GM19395 (cell line): ENCODE measurements at regions not wholly inside any gene's neighbourhood (a gene's known extent, or its start where the extent isn't known, plus 50 kb on each side); places are given as distances from the start of the nearest gene placed in this dataset.

Experiments used
- ATAC-seq: cut with Tn5 transposase; IDR thresholded peaks from one replicate; pipeline ENCODE4 v1.9.1; 2021; ENCODE audit warnings: mild to moderate bottlenecking, moderate library complexity; ENCODE audit not compliant: unreplicated experiment

DNA sequence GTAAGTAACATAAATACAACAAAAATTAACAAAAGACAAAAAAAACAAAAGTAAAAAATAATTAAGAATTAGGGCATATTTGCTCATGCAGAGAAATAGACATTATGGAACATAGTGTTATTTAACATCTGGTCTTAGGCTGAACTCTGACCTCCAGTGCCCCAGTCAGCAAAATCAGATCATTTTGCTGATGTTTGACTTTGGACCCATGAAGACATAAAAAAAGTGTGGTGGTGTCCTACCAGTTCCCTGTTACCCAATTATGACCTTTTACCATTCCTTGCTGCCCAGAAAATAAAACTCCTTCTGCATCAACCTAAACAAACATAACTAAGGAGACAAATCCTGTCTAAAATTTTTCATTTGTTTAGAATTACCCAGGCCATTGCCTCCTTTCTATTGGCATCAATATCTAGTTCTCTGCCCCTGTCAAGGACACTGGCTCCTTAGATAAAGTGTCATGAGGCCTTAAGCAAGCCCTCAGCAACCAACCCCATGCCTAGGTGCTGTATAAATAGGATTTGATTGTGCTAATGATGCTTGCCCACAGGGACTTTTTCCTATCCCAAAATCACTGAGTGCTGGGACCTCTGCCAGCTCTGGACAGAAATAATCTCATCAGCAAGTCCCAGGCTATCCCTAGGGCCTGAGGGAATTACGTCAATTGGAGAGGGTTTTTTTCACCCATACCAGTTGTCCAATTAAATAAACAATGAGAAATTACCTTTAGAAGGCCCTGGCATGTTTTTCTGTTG, 334.5 kb upstream of the UMPS start:
- ATAC-seq = no peak

DNA sequence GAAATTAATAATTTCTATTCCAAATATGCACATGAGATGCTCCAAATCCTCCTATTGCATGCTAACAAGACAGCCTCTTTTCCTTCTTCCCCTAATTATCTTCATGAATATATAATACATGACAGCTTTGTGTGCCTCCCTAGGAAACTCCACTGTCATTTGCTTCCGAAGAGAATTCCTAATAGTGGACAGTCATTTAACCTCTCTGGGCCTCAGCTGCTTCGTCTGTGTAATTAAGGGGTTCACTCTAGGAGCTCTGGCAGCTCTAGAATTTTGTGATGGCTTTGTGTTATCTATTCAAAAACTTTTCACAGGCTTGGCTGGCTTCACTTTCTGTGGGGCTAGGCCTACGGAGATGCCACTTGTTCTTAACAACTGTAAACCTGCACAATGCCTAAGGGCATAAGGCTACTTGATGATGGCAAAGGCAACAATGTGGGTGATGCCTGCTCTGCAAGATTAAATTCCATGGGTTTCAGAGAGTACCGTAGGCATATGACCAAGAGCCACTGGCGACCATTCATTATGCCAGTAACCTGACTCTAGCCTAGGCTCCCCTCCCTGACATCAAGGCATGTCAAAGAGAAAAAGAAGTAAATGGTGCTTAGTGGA, 333.8 kb upstream of the UMPS start:
- ATAC-seq = no peak

DNA sequence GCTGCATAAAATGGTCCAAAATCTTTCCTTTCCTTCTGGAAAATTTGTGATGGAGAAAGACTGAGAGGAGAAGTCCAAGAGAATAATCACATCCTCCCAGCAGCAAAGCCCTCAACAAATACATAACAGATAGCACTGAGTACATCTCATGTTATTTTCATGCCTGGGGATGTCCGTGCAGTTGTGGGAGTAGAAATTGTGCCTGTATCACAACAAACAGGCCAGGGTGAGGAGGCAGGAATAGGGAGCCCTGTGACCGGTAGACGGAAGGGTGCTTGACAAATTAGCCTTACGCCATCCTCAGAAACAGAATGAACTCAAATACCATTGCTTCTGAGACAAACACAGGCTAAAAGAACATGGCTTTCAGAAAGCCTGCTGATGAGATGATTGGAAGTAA, 333.2 kb upstream of the UMPS start:
- no peak for ATAC-seq

DNA sequence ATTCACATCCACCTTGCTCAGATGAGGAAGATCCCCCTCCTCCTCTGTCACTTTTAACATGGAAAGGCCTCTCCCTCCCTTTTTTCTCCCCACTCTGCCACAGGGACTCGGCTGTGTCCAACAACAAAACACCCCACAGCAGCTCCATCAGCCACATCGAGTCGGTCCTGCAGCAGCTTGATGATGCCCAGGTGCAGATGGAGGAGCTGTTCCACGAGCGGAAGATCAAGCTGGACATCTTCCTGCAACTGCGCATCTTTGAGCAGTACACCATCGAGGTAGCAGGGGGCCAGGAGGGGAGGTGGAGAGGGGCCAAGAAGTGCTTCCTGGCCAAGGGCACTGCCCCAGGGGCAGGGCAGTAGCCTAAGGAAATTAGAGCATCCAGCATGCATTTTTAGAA, 331.7 kb upstream of the UMPS start:
- no peak for ATAC-seq

DNA sequence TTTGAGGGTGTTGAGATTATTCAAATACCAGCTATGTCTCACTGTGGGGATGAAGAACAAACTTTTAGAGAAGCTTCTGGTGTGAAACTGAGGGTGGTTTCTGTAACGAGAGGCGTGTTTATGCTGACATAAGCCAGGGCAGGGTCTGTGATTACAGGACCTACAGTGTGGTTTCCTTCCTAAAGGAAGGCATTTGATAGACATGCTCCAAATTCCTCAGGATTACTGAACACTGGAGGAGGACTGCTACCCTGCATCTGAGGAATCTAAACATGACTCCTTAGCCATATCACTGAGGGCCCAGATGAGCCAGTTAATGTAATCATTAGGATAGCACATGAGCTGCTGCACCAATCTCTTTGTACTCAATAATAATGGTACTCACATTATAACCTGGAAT, 328.4 kb upstream of the UMPS start:
- ATAC-seq = no peak

DNA sequence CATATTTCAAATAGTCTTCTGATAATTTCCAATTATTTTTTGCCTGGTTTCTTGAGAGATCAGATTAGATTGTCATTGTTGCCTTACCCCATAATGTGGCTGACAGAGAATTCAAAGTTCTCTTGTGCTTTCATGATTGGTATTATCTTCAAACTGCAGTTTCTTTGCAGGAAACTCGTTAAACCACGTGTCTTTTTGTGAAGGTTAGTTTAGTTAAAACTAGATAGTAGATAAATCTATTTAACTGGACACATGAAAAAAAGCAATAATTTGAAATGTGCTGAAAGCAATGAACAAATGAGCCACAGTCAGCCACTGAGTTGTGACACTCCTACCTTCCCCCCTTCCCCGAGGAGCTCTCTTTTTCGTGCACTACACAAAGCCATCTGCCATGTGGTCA, 327.5 kb upstream of the UMPS start:
- ATAC-seq = no peak

DNA sequence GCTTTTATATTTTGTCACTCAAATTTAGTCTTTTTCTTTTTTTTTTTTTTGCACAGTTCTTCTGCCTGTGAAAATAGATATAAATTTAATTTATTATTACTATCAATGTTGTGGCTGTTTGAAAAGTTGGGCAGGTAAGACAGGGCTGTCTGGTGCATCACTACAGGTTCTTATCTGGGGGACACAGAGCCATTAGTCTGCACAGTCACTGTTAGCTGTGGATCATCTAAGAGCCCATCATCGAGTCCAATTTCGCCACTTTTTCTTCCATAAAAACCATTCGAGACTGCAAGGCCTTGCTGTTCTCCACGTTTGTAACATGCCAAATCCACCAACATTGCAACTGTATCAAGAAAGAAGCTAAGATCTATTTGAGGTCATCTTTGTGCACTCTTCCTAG, 325.6 kb upstream of the UMPS start:
- no peak for ATAC-seq

DNA sequence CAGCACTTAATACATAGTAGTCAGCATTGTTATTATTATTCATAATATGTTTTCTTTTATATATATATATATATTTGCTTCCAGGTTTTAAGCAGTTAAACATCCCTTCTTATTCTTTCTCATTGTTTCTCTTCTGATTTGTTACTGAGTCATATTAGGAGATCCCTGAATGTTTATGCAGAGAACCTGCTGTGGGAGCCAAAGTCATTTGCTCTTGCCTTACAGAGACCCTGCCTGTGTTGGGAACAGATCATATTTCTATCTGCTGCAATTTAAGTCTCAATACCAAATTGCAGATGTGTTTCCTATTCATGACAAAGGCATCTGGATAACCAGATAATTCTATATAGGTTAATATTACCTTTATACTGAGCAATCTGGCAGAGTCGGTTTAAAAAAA, 323.0 kb upstream of the UMPS start:
- ATAC-seq = no peak

DNA sequence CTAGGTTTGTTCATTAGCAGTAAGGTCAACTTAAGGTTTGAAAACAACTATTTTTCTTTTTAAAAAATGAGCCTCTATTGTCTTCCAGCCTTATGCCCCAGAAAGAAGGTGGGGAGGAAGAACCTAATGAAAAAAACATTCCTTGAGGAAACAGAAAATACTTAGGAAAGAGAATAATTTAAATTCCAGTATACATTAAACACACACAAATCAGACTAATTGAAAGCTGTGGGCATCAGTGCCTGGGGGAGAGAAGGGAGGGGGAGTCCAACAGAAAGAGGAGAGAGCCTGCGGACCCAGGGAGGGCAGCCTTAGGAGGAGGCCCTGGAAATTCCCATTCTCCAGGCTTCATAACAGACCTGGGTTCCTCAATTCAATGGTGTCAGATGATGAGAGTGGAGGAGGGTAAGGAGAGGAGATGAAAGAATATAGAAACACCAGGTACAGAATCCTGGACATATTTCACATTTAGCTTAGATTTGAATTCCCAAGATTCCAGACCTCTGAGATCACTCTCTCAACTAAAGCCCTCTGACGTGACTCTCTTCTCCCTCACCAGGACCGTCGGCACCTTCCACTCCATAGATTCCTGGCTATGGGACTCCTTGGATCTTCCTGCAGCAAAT, 320.5 kb upstream of the UMPS start:
- no peak for ATAC-seq

DNA sequence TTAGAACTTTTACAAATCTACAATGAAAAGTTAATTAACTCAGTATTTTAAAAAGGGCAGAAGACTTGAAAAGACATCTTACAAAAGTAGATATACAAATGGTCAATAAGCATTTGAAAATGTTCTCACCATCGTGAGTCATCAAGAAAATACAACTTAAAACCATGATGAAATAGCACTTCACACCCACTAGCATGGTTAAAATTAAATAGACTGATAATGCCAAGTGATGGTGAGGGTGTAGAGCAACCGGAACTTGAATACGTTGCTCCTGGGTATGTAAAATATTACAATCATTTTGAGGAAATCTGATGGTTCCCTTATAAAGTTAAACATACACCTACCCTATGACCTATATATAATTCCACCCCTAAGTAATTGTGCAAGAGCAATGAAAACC, 319.8 kb upstream of the UMPS start:
- ATAC-seq = no peak

DNA sequence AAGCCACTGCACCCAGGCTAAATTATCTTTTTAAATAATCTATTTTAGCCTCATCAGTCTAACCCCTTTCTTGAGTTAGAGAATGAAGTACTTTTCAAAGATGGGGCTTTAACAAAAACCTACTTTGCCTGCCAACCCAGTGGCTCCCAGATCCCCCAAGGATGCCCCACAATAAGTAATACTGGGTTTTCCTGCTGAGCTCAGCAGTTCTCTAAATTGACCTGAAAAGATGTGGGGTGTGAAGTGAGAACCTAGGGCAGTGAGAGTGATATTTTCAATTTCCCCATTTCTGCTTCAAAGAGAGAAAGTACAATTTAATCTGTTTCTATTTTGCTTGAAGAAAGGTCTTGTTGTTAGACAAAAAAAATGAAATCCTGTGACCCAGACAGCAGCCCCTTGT, 318.5 kb upstream of the UMPS start:
- ATAC-seq = no peak

DNA sequence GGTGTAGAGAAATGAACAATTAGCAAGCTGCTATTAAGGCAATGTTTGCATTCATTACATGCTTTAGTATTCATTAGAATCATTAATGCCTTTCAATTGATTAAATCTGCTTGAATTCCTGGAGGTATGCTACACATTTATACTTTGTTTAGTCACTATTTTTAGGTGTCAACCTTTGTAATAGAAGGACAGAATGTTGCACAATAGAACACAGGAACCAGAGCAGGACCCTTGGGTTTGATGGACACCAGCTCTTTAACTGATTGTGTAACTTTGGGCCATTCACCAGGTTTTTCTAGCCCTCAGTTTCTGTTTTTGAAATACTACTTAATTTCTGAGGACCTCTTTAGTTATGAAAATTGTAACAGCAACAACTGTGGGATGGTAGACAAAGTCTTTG, 317.6 kb upstream of the UMPS start:
- no peak for ATAC-seq

DNA sequence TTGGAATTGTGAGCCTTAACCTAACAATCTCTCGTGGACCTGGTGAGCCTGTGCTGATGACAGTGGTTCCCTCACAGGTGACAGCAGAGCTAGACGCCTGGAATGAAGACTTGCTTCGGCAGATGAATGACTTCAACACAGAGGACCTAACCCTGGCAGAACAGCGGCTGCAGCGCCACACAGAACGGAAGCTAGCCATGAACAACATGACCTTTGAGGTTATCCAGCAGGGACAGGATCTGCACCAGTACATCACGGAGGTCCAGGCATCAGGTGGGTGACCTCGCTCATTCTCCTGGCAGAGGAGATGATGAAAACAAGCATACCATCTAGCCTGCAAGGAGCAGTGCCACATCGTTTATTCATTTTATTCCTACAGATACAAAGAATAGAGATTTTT, 316.9 kb upstream of the UMPS start:
- ATAC-seq = no peak

DNA sequence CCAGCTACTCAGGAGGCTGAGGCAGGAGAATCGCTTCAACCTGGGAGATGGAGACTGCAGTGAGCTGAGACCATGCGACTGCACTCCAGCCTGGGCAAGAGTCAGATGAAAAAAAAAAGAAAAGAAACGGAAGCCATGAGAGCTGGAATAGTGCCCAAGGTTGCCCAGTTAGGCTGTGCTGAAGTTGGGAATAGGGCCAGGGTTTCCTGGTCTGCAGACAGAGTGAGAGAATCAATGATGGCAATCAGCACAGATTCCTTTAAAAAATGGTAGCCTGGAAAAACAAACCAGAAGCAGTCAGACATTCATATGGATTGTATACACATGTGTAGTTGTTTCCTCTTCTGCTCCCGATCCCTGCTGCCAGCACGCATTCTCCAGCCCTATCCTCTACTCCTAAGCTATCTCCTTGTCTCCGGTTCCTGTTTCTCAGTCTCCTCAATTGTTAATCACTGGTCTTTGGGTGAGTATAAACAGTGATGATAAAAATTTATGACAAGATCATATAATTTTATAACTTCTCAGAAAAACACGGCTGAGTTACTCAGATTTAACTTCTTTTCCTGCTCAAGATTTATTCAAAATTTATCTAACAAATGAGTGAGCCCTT, 316.2 kb upstream of the UMPS start:
- ATAC-seq = no peak

DNA sequence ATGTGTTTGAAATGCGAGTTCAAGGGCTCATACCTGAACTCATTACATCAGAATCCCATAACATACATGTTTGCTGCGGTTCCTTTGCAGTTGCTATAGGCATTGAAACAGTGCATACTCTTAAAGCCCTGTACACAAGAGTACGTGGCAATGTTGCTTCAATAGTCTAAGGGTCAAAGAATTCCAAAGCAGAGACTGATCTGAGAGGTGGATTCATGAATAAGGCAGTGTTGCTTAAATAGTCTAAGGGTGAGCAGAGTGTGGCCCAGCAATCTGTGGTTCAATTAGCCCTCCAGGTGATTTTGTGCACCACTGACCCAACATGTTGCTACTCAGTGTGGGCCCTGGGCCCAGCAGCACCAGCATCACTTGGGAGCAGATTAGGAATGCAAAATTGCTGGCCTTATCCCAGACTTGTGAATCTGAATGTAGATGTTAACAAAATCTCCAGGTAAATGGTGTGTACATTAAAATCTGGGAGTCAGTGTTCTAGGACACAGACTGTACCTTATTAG, 314.7 kb upstream of the UMPS start:
- ATAC-seq = no peak

DNA sequence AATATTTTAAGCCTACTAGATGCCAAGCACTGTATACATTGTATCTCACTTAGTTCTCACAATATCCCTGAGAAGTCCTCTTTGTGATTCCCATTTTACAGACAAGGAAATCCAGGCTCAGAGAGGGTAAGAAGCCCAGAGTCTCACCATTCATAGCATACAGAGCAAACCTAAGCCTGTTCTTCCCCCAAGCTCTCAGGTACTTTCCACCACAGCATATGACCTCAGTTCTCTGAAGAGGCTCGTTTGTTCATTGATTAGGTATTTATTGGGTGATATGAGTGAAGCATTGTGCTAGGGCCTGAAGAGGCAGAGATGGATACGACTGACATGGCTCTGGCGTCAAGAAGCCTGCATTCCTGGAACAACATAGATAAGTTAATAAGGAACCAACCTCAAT, 310.9 kb upstream of the UMPS start:
- no peak for ATAC-seq

DNA sequence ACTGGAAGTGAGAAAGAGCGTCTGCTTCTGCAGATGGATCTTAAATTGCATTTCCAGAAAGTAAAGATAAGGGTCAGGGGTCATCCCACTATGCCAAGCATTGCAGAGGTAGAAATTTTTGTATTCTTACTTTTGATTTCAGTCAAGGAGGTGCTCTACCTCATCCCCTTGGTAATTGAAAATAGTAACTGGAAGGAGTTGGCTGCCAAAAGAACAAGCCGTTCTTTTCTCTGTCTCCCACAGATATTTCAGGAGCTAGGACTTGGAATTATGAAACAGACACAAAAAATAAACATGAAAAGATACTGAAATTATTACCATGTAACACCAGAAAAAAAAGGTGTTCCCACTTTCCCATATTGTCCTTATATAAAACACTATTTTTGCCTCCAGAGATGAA, 309.9 kb upstream of the UMPS start:
- no peak for ATAC-seq

DNA sequence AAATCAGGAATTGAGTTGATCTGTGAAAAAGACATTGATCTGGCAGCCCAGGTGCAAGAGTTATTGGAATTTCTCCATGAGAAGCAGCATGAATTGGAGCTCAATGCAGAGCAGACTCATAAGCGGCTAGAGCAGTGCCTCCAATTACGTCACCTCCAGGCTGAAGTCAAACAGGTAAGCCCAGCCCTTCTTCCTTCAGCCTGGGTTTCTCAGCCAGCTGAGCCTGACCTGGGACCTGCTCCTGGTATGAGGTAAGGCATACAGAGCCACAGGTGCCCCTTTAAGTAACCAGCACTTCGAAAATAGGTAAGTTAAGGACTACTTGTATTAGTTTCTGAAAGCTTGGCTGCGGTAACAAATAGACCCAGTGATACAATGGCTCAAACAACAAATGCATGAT, 307.4 kb upstream of the UMPS start:
- ATAC-seq = no peak

DNA sequence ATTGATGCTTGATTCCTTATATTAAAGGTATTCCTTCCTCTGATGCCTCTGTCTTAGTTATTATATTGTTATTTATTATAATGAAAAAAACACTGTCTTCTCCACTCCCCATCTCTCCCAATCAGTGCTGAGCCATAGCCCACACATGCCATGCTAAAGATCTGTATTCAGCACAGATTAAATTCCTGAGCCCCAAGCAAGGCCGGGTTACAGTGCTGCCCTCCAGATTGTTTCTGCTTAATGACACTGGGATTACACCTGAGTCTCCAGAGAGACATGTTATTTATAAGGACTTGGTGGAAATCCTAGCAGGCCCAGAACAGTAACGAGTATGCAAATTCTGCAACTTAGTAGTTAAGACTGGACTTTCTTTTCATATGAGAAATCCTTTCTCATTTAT, 305.9 kb upstream of the UMPS start:
- ATAC-seq = no peak

DNA sequence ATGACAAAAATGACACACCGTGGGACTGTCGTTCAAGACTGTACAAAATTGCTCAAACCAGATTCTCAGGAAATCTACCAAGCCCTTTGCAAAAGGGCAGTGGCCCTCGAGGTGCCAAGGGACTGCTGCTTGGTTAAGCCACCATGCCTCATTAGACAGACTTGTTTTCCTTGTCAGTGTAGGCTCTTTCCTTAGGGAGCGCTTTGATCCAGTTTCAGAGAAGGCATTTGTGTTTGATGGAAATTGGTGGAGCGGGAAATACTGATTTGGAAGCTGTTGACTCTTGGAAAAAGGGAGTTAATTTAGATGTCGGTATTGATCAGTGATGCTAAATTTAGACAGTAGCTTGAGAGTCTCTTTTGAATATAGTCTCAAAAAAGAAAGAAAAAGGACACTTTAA, 304.3 kb upstream of the UMPS start:
- no peak for ATAC-seq

DNA sequence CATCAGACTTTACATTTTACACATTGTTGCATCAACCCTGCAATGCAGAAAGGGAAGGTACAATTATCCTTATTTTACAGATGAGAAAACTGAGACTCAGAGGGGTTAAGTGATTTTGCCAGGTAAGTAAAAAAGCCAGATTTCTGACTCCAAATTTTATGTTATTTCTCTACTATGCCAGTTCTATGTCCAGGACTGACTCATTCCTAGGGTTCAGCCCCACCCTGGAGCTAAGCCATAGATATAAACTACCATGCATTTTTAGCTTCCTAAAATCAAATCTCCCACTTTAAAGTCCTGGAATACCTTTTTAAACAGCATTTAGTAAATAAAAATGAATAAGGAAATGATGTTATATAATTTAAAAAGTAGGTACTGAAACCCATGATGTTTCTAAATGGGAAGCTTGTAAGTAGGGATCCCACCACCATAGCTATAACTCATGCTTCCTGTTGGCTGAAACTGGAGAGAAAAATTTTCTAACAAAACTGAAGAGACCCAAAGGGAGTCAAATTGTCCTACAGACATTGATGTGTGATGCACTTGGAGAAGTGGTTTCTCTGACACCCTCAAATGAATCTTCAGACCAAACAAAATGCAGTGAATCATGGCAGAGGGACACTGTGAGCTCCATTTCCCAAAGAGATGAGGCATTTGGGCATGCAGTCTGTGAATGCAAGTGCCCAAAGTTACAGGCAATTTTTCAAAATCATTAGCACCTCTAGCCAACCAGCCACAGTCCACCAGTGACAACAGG, 301.7 kb upstream of the UMPS start:
- no peak for ATAC-seq
